Upper lobe of left lung (tissue), 6 donors: ENCODE measurements at regions not wholly inside any gene's neighbourhood (a gene's known extent, or its start where the extent isn't known, plus 50 kb on each side); places are given as distances from the start of the nearest gene placed in this dataset.

Experiments used
- ATAC-seq, 2 donors: fragments of 200-7000 bp; cut with Tn5 transposase; one replicate each; pipeline ENCODE4 v1.9.1; 2022; ENCODE audit warnings: mild to moderate bottlenecking in 2 of 2, moderate library complexity in 2 of 2; ENCODE audit not compliant: low FRiP score in 2 of 2
- DNase-seq, 2 donors: peaks; one replicate each; pipeline ENCODE4 v3.0.0-alpha.2; 2019 to 2020
- H3K27ac ChIP-seq, 4 donors: fragments of 200-600 bp; sonication (generic); one replicate each; pipeline ENCODE4 v1.5.1; 2016 to 2019
- H3K27me3 ChIP-seq, 4 donors: fragments of 200-600 bp; sonication (generic); one replicate each; pipeline ENCODE4 v1.5.1; 2017 to 2019
- H3K36me3 ChIP-seq, 4 donors: fragments of 200-600 bp; sonication (generic); one replicate each; pipeline ENCODE4 v1.5.1; 2016 to 2019
- H3K4me1 ChIP-seq, 4 donors: fragments of 200-600 bp; sonication (generic); one replicate each; pipeline ENCODE4 v1.5.1; 2018 to 2019
- H3K4me3 ChIP-seq, 4 donors: fragments of 200-600 bp; sonication (generic); one replicate each; pipeline ENCODE4 v1.5.1; 2017 to 2019; ENCODE audit warnings: mild to moderate bottlenecking in 2 of 4, moderate library complexity in 1 of 4
- H3K9me3 ChIP-seq, 4 donors: fragments of 200-600 bp; sonication (generic); one replicate each; pipeline ENCODE4 v1.5.1; 2018 to 2019
- EP300 ChIP-seq, 4 donors: sonication (generic); formaldehyde crosslinking; IDR thresholded peaks; one replicate each; pipeline ENCODE4 v1.5.1; 2017; ENCODE audit warnings: antibody characterized with exemption in 4 of 4, control low read depth in 2 of 4
- POLR2A ChIP-seq, 4 donors: fragments of 450-650 bp; IDR thresholded peaks; one replicate each; pipeline ENCODE4 v1.5.1; 2016 to 2017; ENCODE audit warnings: antibody characterized with exemption in 4 of 4, mild to moderate bottlenecking in 2 of 4
- POLR2AphosphoS5 ChIP-seq, 2 donors: sonication (generic); formaldehyde crosslinking; IDR thresholded peaks; one replicate each; pipeline ENCODE4 v1.5.1; 2017; ENCODE audit warnings: antibody characterized with exemption in 2 of 2
- WGBS, 2 donors: methylation state at CpG; one replicate each; pipeline ENCODE4 v1.1.5; 2017 to 2018; 5-methylcytosine and 5-hydroxymethylcytosine counted together
- TF ChIP-seq, protein P1 (sequence below), 6 experiments: fragments of 450-650 bp in 4 of 6; fragments of 200-600 bp in 2 of 6; sonication (generic) in 2 of 6; IDR thresholded peaks; one replicate each; pipeline ENCODE4 v1.5.1; 2016 to 2019; ENCODE audit warnings: antibody characterized with exemption in 6 of 6
- donor health status: DM: no; HTN: no; CAD: no; lungs with moderate emphysema.
- donor health status: DM: no; HTN: yes; CAD: no; lungs with severe emphysema.

DNA sequence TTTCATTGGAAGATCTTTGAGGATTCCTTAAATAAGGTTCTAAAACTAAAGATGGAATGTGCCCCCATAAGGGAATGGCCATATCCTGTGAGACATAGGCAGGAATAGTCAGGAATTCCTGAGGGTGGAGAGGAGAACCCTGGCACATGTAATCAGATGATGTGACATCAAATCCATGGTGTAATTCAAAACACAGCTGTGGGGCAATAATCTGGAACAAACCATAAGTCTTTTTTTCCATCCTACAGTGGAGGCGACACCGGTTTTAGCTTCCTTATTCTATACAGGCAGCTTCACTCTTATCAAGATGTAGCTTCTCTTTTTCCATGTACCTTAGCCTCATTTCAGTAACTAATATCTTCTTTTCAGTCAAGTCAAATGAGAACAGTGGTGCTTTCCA lies 133.6 kb upstream of the CITED2 start:
- H3K9me3 ChIP-seq = no peaks in the 10 kb centered on the region
- peaks cover 0 to 3% (median 0%) of the 10 kb centered on the region in 4 donors for H3K4me1 ChIP-seq
- ATAC-seq (no peak), DNase-seq (no peak)
- TF ChIP-seq EP300 (IDR thresholded peaks at IDR 0.05) = no peak
- TF ChIP-seq POLR2AphosphoS5 (IDR thresholded peaks at IDR 0.05) = no peak
- no peak for TF ChIP-seq POLR2A (IDR thresholded peaks at IDR 0.05)
- TF ChIP-seq, protein P1, sequence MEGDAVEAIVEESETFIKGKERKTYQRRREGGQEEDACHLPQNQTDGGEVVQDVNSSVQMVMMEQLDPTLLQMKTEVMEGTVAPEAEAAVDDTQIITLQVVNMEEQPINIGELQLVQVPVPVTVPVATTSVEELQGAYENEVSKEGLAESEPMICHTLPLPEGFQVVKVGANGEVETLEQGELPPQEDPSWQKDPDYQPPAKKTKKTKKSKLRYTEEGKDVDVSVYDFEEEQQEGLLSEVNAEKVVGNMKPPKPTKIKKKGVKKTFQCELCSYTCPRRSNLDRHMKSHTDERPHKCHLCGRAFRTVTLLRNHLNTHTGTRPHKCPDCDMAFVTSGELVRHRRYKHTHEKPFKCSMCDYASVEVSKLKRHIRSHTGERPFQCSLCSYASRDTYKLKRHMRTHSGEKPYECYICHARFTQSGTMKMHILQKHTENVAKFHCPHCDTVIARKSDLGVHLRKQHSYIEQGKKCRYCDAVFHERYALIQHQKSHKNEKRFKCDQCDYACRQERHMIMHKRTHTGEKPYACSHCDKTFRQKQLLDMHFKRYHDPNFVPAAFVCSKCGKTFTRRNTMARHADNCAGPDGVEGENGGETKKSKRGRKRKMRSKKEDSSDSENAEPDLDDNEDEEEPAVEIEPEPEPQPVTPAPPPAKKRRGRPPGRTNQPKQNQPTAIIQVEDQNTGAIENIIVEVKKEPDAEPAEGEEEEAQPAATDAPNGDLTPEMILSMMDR (IDR thresholded peaks at IDR 0.05) = no peak
- H3K27ac ChIP-seq = no peak overlapping the region
- H3K27me3 ChIP-seq = no peaks in the 10 kb centered on the region
- 69 to 88% methylated on average over 2 of the region's 2 CpGs for WGBS, 2 donors
- no peak overlapping the region for H3K4me3 ChIP-seq
- no peaks in the 10 kb centered on the region for H3K36me3 ChIP-seq

GRCh38 chr6:139500977-139501376 lies 126.5 kb upstream of the CITED2 start:
- WGBS, 2 donors = 92 to 94% methylated on average over 1 of the region's 1 CpG
- no peak overlapping the region for H3K27ac ChIP-seq
- no peaks in the 10 kb centered on the region for H3K27me3 ChIP-seq
- no peak overlapping the region for H3K4me3 ChIP-seq
- H3K4me1 ChIP-seq = no peaks in the 10 kb centered on the region
- H3K9me3 ChIP-seq = no peaks in the 10 kb centered on the region
- ATAC-seq = no peak
- DNase-seq = no peak
- H3K36me3 ChIP-seq = no peaks in the 10 kb centered on the region
- no peak for TF ChIP-seq EP300 (IDR thresholded peaks at IDR 0.05)
- TF ChIP-seq POLR2A (IDR thresholded peaks at IDR 0.05) = no peak

DNA sequence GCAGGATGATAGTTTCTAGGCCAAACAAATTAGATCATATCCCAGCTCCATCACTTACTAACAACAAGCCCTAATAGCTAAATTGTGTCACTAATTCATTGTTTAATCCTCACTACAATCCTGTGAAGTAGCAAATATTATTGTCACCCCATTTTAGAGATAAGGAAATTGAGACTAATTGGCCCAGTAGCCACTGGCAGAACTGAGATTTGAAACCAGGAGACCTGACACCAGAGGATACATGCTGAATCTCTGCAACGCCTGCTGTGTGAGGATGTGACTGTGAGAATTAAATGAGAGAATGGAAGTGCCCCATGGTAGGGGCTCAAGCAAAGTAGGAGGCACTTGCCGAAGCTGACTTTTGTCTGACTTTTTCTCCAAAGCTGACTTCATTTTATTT lies 124.3 kb upstream of the CITED2 start:
- Histone ChIP-seq H3K4me1 (no peaks in the 10 kb centered on the region), H3K27ac (no peak overlapping the region), H3K9me3 (no peaks in the 10 kb centered on the region), H3K27me3 (no peaks in the 10 kb centered on the region), H3K4me3 (no peak overlapping the region), H3K36me3 (no peaks in the 10 kb centered on the region)
- no peak for ATAC-seq
- 81 to 82% methylated on average over 2 of the region's 2 CpGs for WGBS, 2 donors
- DNase-seq = no peak
- TF ChIP-seq, protein P1 (IDR thresholded peaks at IDR 0.05) = no peak
- TF ChIP-seq POLR2A (IDR thresholded peaks at IDR 0.05) = no peak
- no peak for TF ChIP-seq EP300 (IDR thresholded peaks at IDR 0.05)
- no peak for TF ChIP-seq POLR2AphosphoS5 (IDR thresholded peaks at IDR 0.05)

GRCh38 chr6:139497345-139497961 lies 123.0 kb upstream of the CITED2 start:
- Histone ChIP-seq H3K36me3 (no peaks in the 10 kb centered on the region), H3K27ac (no peak overlapping the region), H3K4me1 (no peaks in the 10 kb centered on the region), H3K27me3 (no peaks in the 10 kb centered on the region), H3K9me3 (no peaks in the 10 kb centered on the region), H3K4me3 (no peak overlapping the region)
- ATAC-seq (no peak), DNase-seq (no peak)
- TF ChIP-seq EP300 (IDR thresholded peaks at IDR 0.05) (no peak), POLR2AphosphoS5 (IDR thresholded peaks at IDR 0.05) (no peak), POLR2A (IDR thresholded peaks at IDR 0.05) (no peak)
- TF ChIP-seq, protein P1 (IDR thresholded peaks at IDR 0.05) = no peak
- WGBS, 2 donors = 88 to 94% methylated on average over 8 of the region's 8 CpGs

GRCh38 chr6:139496654-139497344 lies 122.4 kb upstream of the CITED2 start:
- H3K4me3 ChIP-seq = no peak overlapping the region
- DNase-seq (no peak), ATAC-seq (no peak)
- no peaks in the 10 kb centered on the region for H3K27me3 ChIP-seq
- H3K4me1 ChIP-seq = no peaks in the 10 kb centered on the region
- no peak overlapping the region for H3K27ac ChIP-seq
- 74 to 81% methylated on average over 2 to 3 of the region's 3 CpGs for WGBS, 2 donors
- TF ChIP-seq POLR2A (IDR thresholded peaks at IDR 0.05) = no peak
- TF ChIP-seq, protein P1 (IDR thresholded peaks at IDR 0.05) = no peak
- no peak for TF ChIP-seq EP300 (IDR thresholded peaks at IDR 0.05)
- TF ChIP-seq POLR2AphosphoS5 (IDR thresholded peaks at IDR 0.05) = no peak
- H3K9me3 ChIP-seq = no peaks in the 10 kb centered on the region
- H3K36me3 ChIP-seq = no peaks in the 10 kb centered on the region
